GM12878 (cell line): ENCODE measurements at regions not wholly inside any gene's neighbourhood (a gene's known extent, or its start where the extent isn't known, plus 50 kb on each side); places are given as distances from the start of the nearest gene placed in this dataset.

Experiments
- ATAC-seq: fragments of 200-7000 bp; cut with Tn5 transposase; 3 replicates; pipeline ENCODE4 v1.9.1; 2020; ENCODE audit warnings: mild to moderate bottlenecking, moderate library complexity
- BruUV-seq: library from RNA; stranded (reverse); fragments of 400-500 nt; replicated peaks from 2 replicates; lab custom pipeline; 2021; lab: Mats Ljungman, UMichigan
- CTCF ChIA-PET: fragments of 300-600 bp; sonication (Branson Sonifier 250); formaldehyde crosslinking; extraction: SDS; loops from one replicate; lab custom pipeline; 2021; ENCODE audit warnings: inconsistent platforms; lab: Yijun Ruan, JAX
- POLR2A ChIA-PET: fragments of 350-600 bp; formaldehyde crosslinking; extraction: SDS; loops from one replicate; lab custom pipeline; 2021; ENCODE audit warnings: inconsistent platforms; lab: Charles Lee
- RAD21 ChIA-PET: fragments of 300-600 bp; sonication (Branson Sonifier 250); formaldehyde crosslinking; loops from one replicate; lab custom pipeline; 2023; ENCODE audit warnings: antibody characterized with exemption; ENCODE audit not compliant: unreplicated experiment; lab: Charles Lee
- SMC1A ChIA-PET: fragments of 300-600 bp; sonication (Branson Sonifier 250); formaldehyde crosslinking; loops from one replicate; lab custom pipeline; 2023; ENCODE audit not compliant: unreplicated experiment, uncharacterized antibody; lab: Charles Lee
- DNase-seq: peaks from one replicate; pipeline ENCODE4 v3.0.0-alpha.2; 2011; ENCODE audit warnings: low read depth, low spot score
- FAIRE-seq: peaks from 3 replicates; lab custom pipeline; 2011; peaks lifted over from hg19 to GRCh38; lab: Jason Lieb, UNC
- H2AFZ ChIP-seq: 2 replicates; pipeline ENCODE4 v1.6.0; 2011; ENCODE audit warnings: low read depth, low read length, control low read depth; ENCODE audit not compliant: control insufficient read depth
- H3K27ac ChIP-seq: 2 replicates; pipeline ENCODE4 v1.5.1; 2011; ENCODE audit warnings: control low read depth; ENCODE audit not compliant: control insufficient read depth, insufficient read depth
- H3K27me3 ChIP-seq, 2 experiments: replicated peaks in 1 of 2; 2 replicates each; pipeline versions ENCODE4 v1.6.0 to v1.6.1; 2011; ENCODE audit warnings: low read length in 1 of 2; ENCODE audit not compliant: control insufficient read depth in 2 of 2, insufficient read depth in 2 of 2
- H3K36me3 ChIP-seq, 2 experiments: 2 replicates each; pipeline ENCODE4 v1.5.1; 2011; ENCODE audit warnings: low read length in 1 of 2; ENCODE audit not compliant: control insufficient read depth in 2 of 2, insufficient read depth in 2 of 2
- H3K4me1 ChIP-seq: 2 replicates; pipeline ENCODE4 v1.6.1; 2011; ENCODE audit warnings: mild to moderate bottlenecking, low read length, moderate library complexity, mixed read lengths; ENCODE audit not compliant: control insufficient read depth, insufficient read depth
- H3K4me2 ChIP-seq: 2 replicates; pipeline ENCODE4 v1.6.0; 2011; ENCODE audit warnings: control low read depth; ENCODE audit not compliant: control insufficient read depth, insufficient read depth
- H3K4me3 ChIP-seq: fragments of 200-600 bp; sonication (generic); 2 replicates; pipeline ENCODE4 v1.5.1; 2016
- H3K79me2 ChIP-seq: 2 replicates; pipeline ENCODE4 v1.6.0; 2011; ENCODE audit warnings: low read length; ENCODE audit not compliant: control insufficient read depth, insufficient read depth
- H3K9ac ChIP-seq: 2 replicates; pipeline ENCODE4 v1.8.0; 2011; ENCODE audit warnings: low read length, control low read depth, mixed read lengths; ENCODE audit not compliant: control insufficient read depth, insufficient read depth
- H3K9me3 ChIP-seq: replicated peaks from 3 replicates; pipeline ENCODE4 v1.5.1; 2011; ENCODE audit warnings: mild to moderate bottlenecking, low read length; ENCODE audit not compliant: control insufficient read depth, insufficient read depth
- H4K20me1 ChIP-seq: 2 replicates; pipeline ENCODE4 v1.6.0; 2011; ENCODE audit not compliant: control insufficient read depth, insufficient read depth
- ASH2L ChIP-seq: fragments of 300-600, 200-600 bp; sonication (generic); IDR thresholded peaks from 2 replicates; pipeline ENCODE4 v1.6.1; 2017; ENCODE audit warnings: low read depth, mild to moderate bottlenecking, borderline replicate concordance
- CBX3 ChIP-seq: fragments of 200-600 bp; sonication (generic); IDR thresholded peaks from 2 replicates; pipeline ENCODE4 v1.6.1; 2016; ENCODE audit warnings: low read depth, borderline replicate concordance
- ESRRA ChIP-seq: IDR thresholded peaks from 2 replicates; pipeline ENCODE4 v1.6.1; 2012; ENCODE audit warnings: mild to moderate bottlenecking, low read length, improper control_type of control experiment
- HDAC6 ChIP-seq: fragments of 200-600 bp; sonication (generic); IDR thresholded peaks from one replicate; pipeline ENCODE4 v1.8.0; 2017; ENCODE audit warnings: antibody characterized with exemption; ENCODE audit not compliant: unreplicated experiment
- IKZF1 ChIP-seq: fragments of 450-650 bp; conservative IDR thresholded peaks from 2 replicates; pipeline ENCODE4 v1.6.1; 2017; ENCODE audit warnings: antibody characterized with exemption, mild to moderate bottlenecking
- JUNB ChIP-seq: IDR thresholded peaks from 2 replicates; pipeline ENCODE4 v1.6.1; 2016; ENCODE audit warnings: antibody characterized with exemption, mild to moderate bottlenecking
- MYC ChIP-seq: IDR thresholded peaks from 2 replicates; pipeline ENCODE4 v1.6.1; 2011; ENCODE audit warnings: mild to moderate bottlenecking, low read length, moderate library complexity, inconsistent platforms; ENCODE audit not compliant: insufficient read depth, insufficient replicate concordance, insufficient read length, severe bottlenecking
- NBN ChIP-seq: fragments of 450-650 bp; IDR thresholded peaks from 2 replicates; pipeline ENCODE4 v1.6.1; 2016
- STAT3 ChIP-seq: IDR thresholded peaks from 2 replicates; pipeline ENCODE4 v1.6.1; 2011; ENCODE audit warnings: low read depth, low read length, improper control_type of control experiment
- TBL1XR1 ChIP-seq: IDR thresholded peaks from 2 replicates; pipeline ENCODE4 v1.6.1; 2012; ENCODE audit warnings: low read depth, low read length, improper control_type of control experiment
- WRNIP1 ChIP-seq: IDR thresholded peaks from 2 replicates; pipeline ENCODE4 v1.6.1; 2011; ENCODE audit warnings: low read depth, low read length, improper control_type of control experiment, borderline replicate concordance
- YBX1 ChIP-seq: fragments of 450-650 bp; IDR thresholded peaks from 2 replicates; pipeline ENCODE4 v1.6.1; 2016; ENCODE audit warnings: antibody characterized with exemption
- WGBS: methylation state at CpG from one replicate; pipeline ENCODE4 v1.1.6; 2016; ENCODE audit warnings: low lambda C conversion rate; ENCODE audit not compliant: insufficient replicate concordance, insufficient coverage; ENCODE audit errors: missing lambda C conversion rate; 5-methylcytosine and 5-hydroxymethylcytosine counted together
- in situ Hi-C: fragments of 300-500 bp; cut with MboI; formaldehyde crosslinking; loops from 9 replicates; pipeline ENCODE4 v1.14.3; 2018; ENCODE audit warnings: mixed read lengths
- intact Hi-C: fragments of 100-400 bp; cut with micrococcal nuclease; formaldehyde crosslinking; loops from one replicate; pipeline ENCODE4 v1.14.2; 2022; ENCODE audit not compliant: unreplicated experiment
- TF ChIP-seq, protein P1 (sequence below): fragments of 450-650 bp; IDR thresholded peaks from 2 replicates; pipeline ENCODE4 v1.6.1; 2016; ENCODE audit warnings: mild to moderate bottlenecking

DNA sequence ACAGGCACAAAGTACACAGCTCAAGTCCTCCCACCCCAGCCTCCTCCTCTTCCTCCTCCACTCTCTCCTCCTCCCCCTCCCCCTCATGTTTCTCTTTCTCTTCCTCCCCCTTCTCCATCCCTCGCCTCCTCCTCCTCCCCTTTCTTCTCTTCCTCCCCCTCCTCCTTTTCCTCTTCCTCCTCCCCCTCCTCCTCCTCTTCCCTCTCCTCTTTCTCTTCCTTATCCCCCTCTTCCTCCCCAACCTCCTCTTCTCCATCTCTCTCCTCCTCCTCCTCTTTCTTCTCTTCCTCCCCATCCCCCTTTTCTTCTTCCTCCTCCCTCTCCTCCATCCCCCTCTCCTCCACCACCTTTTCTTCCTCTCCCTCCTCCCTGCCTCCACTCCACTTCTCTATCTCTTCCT is 276.3 kb upstream of the TSHZ3 start (continued):
- TF ChIP-seq MYC (no peak), STAT3 (no peak), TBL1XR1 (no peak), ASH2L (no peak), YBX1 (no peak), ESRRA (no peak), WRNIP1 (no peak), JUNB (no peak)
- TF ChIP-seq, protein P1, sequence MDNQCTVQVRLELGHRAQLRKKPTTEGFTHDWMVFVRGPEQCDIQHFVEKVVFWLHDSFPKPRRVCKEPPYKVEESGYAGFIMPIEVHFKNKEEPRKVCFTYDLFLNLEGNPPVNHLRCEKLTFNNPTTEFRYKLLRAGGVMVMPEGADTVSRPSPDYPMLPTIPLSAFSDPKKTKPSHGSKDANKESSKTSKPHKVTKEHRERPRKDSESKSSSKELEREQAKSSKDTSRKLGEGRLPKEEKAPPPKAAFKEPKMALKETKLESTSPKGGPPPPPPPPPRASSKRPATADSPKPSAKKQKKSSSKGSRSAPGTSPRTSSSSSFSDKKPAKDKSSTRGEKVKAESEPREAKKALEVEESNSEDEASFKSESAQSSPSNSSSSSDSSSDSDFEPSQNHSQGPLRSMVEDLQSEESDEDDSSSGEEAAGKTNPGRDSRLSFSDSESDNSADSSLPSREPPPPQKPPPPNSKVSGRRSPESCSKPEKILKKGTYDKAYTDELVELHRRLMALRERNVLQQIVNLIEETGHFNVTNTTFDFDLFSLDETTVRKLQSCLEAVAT = no peak

DNA sequence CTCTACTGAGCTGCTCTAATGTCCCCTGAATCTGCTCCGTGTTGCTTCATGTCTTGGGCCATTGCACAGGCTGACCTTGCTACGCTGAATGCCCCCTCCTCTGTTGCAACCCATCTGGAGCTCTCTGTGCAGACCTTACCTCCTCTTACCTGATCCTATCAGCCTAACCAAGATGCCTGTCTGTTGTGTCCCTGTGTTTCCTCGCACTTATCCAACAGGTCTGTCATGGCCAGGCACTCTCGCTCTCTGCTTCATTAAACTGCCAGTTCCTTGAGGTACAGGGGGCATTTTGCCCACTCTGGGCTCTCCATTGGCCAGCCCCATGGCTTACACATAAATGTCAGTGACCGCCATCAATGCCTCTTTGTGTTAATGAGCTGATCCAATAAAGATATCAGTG is 277.7 kb upstream of the TSHZ3 start:
- H3K27me3 ChIP-seq = no peaks in the 10 kb centered on the region
- no peak overlapping the region for H3K27ac ChIP-seq
- WGBS = 4% methylated on average over 5 of the region's 5 CpGs
- H2AFZ ChIP-seq = no peak overlapping the region
- no peak for DNase-seq
- in situ Hi-C loops = no loop called here
- intact Hi-C loops = no loop called here
- FAIRE-seq = no peak
- RAD21 ChIA-PET = no interaction called here
- no peak overlapping the region for H3K4me2 ChIP-seq
- no TSS peak for BruUV-seq
- no peaks in the 10 kb centered on the region for H3K4me1 ChIP-seq
- no peak overlapping the region for H3K9ac ChIP-seq
- ATAC-seq = no peak
- H3K36me3 ChIP-seq = no peaks in the 10 kb centered on the region
- H3K79me2 ChIP-seq = no peaks in the 10 kb centered on the region
- TF ChIP-seq CBX3 (no peak), NBN (no peak), HDAC6 (no peak), IKZF1 (no peak)
- TF ChIP-seq, all 136 proteins: peak for 0
- Histone ChIP-seq H3K9me3 (no peaks in the 10 kb centered on the region; the same call in 2 of the 3 replicates), H4K20me1 (no peaks in the 10 kb centered on the region), H3K4me3 (no peak overlapping the region)
- POLR2A ChIA-PET = no interaction called here
- CTCF ChIA-PET = no interaction called here
- SMC1A ChIA-PET = no interaction called here
